22Rv1 (cell line): ENCODE measurements at regions not wholly inside any gene's neighbourhood (a gene's known extent, or its start where the extent isn't known, plus 50 kb on each side); places are given as distances from the start of the nearest gene placed in this dataset.

Experiments
- CTCF ChIP-seq: fragments of 450-650 bp; IDR thresholded peaks from 2 replicates; pipeline ENCODE4 v1.5.1; 2017; ENCODE audit warnings: mild to moderate bottlenecking
- ZFX ChIP-seq: fragments of 450-650 bp; IDR thresholded peaks from 2 replicates; pipeline ENCODE4 v1.6.1; 2017; ENCODE audit warnings: antibody characterized with exemption, borderline replicate concordance

- TF ChIP-seq CTCF, result no peak
- TF ChIP-seq ZFX, result no peak
Observed at GRCh38 chr3:39712413-39713048, 96.9 kb upstream of the MYRIP start.
